NCI-H748 (cell line): ENCODE measurements at regions not wholly inside any gene's neighbourhood (a gene's known extent, or its start where the extent isn't known, plus 50 kb on each side); places are given as distances from the start of the nearest gene placed in this dataset.

Experiments
- DNase-seq: peaks from one replicate; lab custom pipeline; 2025; ENCODE audit not compliant: unreplicated experiment; lab: John Stamatoyannopoulos, UW

- peak; percentile 96 for DNase-seq
These were observed 447.8 kb downstream of the MTRR start for GRCh38 chr5:8316608-8317280.

DNA sequence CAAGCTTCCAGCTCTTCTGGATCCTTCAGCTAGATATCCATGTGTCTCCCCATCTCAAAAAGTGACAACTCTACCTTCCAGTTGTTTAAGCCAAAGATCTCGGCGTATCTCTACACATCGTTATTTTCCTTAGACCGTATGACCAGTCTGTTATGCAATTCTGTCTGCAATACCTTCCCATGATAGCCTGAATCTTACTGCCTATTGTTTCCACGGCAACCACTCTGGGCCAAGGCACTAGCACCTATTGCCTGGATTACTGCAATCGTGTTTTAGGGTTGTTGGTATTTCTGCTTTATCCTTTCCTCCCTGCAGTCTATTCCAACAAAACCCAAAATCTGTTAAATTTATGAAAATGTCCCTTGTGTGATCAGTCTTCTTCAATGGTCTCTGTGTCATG is 448.4 kb downstream of the MTRR start:
- DNase-seq: peak; percentile 82

GRCh38 chr5:8320244-8320643 is 451.3 kb downstream of the MTRR start:
- peak; percentile 72 for DNase-seq

DNA sequence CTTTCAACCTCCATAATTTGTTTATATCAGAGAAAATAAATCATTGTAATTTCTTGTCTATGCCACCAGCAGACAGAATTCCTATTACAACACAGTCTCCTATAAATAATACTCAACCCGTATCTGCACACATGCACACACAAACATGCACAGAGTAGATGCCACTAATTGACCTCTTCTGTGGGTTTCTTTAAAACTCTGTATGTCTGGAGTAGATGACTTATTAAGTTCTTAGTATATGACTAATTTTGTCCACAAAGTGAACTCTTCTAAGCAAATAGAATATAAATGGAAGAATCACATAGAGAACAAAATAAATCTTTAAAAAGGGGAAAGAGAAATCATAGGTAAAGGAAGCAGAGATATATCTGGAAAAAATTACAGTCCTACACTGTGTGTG is 452.3 kb downstream of the MTRR start:
- DNase-seq: no peak

DNA sequence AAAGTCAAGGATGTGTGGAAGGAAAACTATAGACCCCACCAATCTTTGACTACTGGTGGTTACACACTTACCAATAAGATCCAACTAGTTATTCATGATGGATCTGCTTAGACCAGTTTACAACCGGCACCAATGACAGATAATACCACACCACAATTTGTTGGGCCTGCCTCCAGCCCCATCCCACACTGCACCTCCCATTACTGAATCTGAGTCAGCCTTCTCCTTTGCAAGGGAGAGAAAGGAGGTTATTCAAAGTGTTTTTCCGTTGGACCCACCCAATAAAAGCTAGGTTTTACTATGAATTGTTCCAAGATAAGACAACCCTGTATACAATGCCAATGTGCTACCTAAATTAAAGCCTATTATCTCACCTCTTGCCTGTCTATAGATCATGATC is 453.5 kb downstream of the MTRR start:
- DNase-seq: no peak

GRCh38 chr5:8327016-8327415 is 458.1 kb downstream of the MTRR start:
- DNase-seq: no peak

DNA sequence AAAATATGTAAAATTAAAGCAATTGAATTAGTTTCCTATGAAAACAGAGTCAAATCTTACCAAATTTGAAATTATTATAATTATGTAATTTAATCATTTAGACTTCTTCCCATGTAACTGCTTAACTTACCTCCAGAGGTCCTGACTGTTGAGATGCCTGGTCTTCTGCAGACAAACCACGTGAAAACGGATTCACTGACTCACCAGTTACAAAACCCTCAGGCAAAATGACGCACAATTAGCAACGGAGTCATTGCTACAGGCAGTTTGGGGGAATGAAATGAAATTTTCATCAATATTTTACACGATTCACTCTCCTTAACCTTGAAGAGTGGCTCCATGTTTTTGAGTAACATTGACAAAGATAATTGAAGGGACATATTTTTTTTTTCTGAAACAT is 460.8 kb downstream of the MTRR start:
- DNase-seq: no peak

DNA sequence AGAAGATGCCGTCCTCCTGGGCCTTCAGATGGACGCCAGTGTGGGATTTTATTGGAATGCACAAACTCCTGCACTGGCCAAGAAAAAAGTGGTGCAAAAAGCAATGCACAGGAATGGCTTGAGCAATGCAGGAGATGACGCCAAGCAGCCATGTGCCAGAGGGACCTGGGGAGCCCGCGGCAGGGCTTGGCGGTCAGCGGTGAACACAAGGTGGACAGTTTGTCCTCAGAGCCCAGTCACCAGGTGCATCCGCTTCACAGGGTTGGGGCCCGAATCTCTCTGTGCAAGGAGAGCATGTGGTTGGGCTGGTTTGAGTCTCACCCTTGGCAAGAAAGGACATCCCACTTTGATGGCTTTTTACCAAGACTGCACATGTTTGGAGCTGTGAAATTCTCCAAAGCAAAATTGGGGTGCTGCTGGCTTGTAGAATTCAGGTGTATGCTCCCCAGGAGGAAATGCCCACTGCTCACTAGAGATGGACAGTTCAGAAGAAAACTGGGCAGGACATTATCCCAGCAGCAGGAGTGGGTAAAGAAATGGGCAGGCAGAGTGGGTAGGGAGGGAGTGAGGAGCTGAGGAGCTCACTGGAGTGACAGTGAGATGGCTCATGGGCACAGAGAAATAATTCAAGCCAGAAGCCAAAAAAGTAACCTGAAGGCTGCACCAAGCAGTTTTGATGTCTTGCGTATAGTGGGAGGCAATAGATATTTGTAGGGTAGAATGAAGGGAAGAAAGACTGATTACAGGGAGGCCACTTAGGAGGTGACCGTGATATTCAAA is 463.9 kb downstream of the MTRR start:
- DNase-seq: no peak

DNA sequence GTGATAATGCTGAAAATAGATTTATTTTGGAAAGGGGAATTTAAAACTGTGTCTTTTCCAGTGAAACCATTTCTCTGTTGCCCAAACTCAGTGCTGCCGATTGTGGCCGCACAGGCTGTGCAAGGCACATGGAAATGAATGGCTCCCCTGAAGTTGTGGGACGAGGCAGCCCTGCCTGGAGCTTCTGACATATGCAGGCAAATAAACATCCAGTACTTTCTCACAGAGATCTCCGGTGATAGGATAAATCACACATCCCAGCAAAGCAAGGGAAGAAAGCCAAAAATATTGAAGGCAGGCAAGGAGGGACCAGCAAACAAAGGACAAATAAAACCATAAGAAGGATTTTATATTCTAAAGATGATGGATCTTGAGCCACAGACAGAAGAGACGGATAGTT is 464.5 kb downstream of the MTRR start:
- DNase-seq: no peak

DNA sequence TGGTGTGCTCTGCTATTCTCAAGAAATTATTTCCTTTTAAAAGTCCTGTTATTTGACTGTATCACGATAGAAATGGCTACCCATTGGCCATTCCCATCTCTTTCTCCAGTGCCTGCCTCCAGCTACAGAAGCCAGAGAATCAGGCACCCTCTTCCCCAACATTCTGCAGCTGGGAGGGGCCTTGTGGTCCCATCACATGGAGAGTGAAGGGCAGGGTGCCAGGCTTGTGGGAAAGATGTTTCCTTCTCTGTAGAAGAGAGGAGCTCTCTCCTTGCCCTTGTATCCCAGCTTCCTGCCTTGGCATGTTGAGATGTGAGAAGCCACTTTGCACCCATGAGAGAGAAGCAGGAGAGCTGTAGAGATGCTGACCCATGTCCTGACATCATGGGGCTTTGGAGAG is 465.0 kb downstream of the MTRR start:
- no peak for DNase-seq

DNA sequence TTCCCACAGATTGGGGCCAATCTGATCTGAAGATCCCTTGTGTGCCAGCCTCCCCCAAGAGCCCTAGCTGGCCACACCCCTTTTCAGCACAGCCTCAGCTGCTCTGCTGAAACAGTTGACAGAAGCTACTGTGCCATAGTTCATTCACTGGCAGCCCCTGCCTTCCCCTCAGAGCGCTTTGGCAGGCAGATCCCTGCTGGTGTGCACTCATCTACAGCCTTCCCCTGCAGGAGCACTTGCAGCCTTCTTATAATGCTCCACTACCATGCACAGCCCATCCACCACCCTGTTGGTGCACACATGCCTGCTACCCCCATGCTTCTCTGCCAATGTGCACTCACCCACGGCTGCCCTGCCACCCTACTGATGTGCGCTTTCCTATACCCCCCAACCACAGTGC is 471.3 kb downstream of the MTRR start:
- peak; percentile 67 for DNase-seq

GRCh38 chr5:8340739-8341344 is 471.9 kb downstream of the MTRR start:
- DNase-seq: peak; percentile 84

DNA sequence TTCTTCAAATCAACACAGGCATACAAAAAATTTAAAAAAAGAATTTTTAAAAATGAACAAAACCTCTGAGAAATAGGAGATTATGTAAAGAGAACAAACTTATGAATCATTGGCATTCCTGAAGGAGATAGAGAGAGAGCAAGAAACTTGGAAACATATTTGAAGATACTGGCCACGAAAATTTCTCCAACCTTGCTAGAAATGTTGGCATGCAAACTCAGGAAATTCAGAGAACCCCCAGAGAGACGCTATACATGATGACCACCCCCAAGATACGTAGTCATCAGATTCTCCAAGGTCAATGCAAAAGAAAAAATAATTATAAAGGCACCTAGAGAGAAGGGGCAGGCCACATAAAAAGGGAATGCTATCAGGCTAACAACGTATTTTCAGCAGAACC is 472.5 kb downstream of the MTRR start:
- DNase-seq: no peak

DNA sequence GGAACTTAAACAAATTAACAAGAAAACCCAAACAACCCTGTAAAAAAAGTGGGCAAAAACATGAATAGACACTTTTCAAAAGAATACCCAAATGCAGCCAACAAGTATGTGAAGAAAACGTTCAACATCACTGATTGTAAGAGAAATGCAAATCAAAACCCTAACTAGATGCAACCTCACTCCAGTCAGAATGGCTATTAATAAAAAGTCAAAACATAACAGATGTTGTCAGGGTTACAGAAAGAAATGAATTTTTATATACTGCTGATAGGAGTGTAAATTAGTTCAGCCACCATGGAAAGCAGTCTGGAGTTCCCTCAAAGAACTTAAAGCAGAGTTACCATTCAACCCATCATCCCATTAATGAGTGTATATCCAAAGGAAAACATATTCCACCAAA is 479.0 kb downstream of the MTRR start:
- no peak for DNase-seq

GRCh38 chr5:8349855-8350254 is 480.9 kb downstream of the MTRR start:
- no peak for DNase-seq

DNA sequence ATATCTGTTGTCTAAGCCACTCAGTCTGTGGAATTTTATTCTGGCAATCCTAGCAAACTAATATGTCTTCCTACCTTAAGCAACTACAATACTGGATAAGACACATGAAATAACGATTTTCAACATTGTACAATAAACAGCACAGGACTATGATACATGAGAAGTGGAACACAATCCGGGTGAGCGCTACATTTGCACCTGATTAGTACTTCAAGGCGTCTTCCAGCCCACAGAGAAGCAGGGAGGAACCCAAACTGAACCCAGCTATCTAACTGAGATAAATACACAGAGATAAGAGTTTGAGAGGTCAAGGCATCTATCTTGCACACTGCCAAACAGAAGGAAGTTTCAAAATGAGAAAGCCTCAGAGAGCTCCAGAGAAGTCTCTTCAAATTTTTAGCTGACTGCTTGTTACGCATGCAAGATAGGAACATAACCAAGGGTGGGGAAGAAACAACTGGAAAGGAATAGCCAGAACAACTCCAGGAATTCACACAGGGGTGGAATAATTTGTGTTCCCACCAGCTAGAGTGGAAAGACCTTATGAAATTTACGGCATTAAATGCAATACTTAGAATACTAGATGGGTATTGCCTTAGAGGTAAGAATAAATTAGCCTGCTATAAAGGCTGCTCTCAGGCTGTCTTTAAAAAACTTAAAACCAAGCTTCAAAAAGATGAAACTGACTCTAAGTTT is 481.8 kb downstream of the MTRR start:
- no peak for DNase-seq

GRCh38 chr5:8355981-8356380 is 487.0 kb downstream of the MTRR start:
- DNase-seq: no peak

GRCh38 chr5:8360012-8360411 is 491.1 kb downstream of the MTRR start:
- no peak for DNase-seq

DNA sequence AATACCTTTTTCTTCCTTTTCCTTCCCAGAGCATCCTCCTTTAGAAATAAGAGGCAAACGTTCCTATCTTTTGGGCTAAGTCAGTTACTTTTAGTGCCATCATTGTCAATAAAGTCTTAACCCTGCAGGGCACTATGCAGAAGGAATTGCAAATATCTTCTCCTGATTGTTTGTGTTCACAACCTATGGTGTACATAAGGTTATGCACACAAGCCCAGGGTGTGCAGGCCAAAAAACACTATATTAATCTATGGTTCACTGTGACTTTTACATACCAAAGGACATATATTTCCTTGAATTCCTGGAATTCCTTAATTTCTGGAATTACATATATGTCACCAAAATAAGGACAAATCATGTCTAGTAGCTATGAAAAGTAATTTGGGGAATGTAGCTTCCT is 493.5 kb downstream of the MTRR start:
- no peak for DNase-seq

- DNase-seq: no peak
These were observed 494.2 kb downstream of the MTRR start for GRCh38 chr5:8363138-8363537.

- peak; percentile 41 for DNase-seq
These were observed 497.3 kb downstream of the MTRR start for GRCh38 chr5:8366266-8366665.

- DNase-seq: no peak
These were observed 507.5 kb downstream of the MTRR start for GRCh38 chr5:8376478-8376877.
